IMR-90 (cell line): ENCODE measurements at regions not wholly inside any gene's neighbourhood (a gene's known extent, or its start where the extent isn't known, plus 50 kb on each side); places are given as distances from the start of the nearest gene placed in this dataset.

ENCODE experiments used
- BHLHE40 ChIP-seq: fragments of 150-350 bp; IDR thresholded peaks from 2 replicates; pipeline ENCODE4 v1.6.1; 2016; ENCODE audit warnings: mild to moderate bottlenecking, low read depth, low read length
- NFE2L2 ChIP-seq: fragments of 150-350 bp; IDR thresholded peaks from 2 replicates; pipeline ENCODE4 v1.6.1; 2016; ENCODE audit warnings: low read depth, mild to moderate bottlenecking, low read length
- POLR2A ChIP-seq: IDR thresholded peaks from 2 replicates; pipeline ENCODE4 v1.6.1; 2012; ENCODE audit warnings: mild to moderate bottlenecking, low read depth, low read length
- RAD21 ChIP-seq: IDR thresholded peaks from 2 replicates; pipeline ENCODE4 v1.6.1; 2012; ENCODE audit warnings: low read length, improper control_type of control experiment
- RCOR1 ChIP-seq: IDR thresholded peaks from 2 replicates; pipeline ENCODE4 v1.6.1; 2012; ENCODE audit warnings: mild to moderate bottlenecking, low read length, improper control_type of control experiment; ENCODE audit not compliant: insufficient replicate concordance
- TF ChIP-seq, protein P1 (sequence below): conservative IDR thresholded peaks from 2 replicates; pipeline ENCODE4 v1.5.1; 2012; ENCODE audit warnings: mild to moderate bottlenecking, low read depth, low read length, improper control_type of control experiment

DNA sequence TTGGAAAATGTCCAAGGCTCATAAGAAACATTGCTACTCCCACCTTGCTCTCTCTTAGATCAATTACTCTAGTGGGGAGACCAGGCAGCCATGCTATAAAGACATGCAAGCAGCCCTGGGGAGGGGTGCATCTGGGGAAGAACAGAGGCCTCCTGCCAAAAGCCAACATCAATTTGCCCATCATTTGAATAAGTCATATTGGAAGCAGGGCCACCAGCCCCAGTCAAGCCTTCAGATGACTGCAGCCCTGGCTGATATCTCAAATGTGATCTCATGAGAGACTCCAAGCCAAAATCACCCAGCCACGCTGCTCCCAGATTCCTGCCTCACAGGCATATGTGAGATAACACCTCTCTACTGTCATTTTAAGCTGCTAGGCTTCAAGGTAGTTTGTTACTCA, 157.5 kb upstream of the PDE1C start:
- TF ChIP-seq, protein P1, sequence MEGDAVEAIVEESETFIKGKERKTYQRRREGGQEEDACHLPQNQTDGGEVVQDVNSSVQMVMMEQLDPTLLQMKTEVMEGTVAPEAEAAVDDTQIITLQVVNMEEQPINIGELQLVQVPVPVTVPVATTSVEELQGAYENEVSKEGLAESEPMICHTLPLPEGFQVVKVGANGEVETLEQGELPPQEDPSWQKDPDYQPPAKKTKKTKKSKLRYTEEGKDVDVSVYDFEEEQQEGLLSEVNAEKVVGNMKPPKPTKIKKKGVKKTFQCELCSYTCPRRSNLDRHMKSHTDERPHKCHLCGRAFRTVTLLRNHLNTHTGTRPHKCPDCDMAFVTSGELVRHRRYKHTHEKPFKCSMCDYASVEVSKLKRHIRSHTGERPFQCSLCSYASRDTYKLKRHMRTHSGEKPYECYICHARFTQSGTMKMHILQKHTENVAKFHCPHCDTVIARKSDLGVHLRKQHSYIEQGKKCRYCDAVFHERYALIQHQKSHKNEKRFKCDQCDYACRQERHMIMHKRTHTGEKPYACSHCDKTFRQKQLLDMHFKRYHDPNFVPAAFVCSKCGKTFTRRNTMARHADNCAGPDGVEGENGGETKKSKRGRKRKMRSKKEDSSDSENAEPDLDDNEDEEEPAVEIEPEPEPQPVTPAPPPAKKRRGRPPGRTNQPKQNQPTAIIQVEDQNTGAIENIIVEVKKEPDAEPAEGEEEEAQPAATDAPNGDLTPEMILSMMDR: no peak
- TF ChIP-seq POLR2A (no peak), RCOR1 (no peak), RAD21 (no peak), BHLHE40 (no peak), NFE2L2 (no peak)
